IMR-90 (cell line): ENCODE measurements at regions not wholly inside any gene's neighbourhood (a gene's known extent, or its start where the extent isn't known, plus 50 kb on each side); places are given as distances from the start of the nearest gene placed in this dataset.

Experiments used
- CHD1 ChIP-seq: IDR thresholded peaks from 2 replicates; pipeline ENCODE4 v1.6.1; 2012; ENCODE audit warnings: low read depth, low read length, improper control_type of control experiment
- CTCF ChIP-seq: conservative IDR thresholded peaks from 2 replicates; pipeline ENCODE4 v1.5.1; 2012; ENCODE audit warnings: mild to moderate bottlenecking, low read depth, low read length, improper control_type of control experiment
- MAFK ChIP-seq: IDR thresholded peaks from 2 replicates; pipeline ENCODE4 v1.6.1; 2012; ENCODE audit warnings: low read depth, low read length, improper control_type of control experiment
- POLR2A ChIP-seq: IDR thresholded peaks from 2 replicates; pipeline ENCODE4 v1.6.1; 2012; ENCODE audit warnings: mild to moderate bottlenecking, low read depth, low read length

DNA sequence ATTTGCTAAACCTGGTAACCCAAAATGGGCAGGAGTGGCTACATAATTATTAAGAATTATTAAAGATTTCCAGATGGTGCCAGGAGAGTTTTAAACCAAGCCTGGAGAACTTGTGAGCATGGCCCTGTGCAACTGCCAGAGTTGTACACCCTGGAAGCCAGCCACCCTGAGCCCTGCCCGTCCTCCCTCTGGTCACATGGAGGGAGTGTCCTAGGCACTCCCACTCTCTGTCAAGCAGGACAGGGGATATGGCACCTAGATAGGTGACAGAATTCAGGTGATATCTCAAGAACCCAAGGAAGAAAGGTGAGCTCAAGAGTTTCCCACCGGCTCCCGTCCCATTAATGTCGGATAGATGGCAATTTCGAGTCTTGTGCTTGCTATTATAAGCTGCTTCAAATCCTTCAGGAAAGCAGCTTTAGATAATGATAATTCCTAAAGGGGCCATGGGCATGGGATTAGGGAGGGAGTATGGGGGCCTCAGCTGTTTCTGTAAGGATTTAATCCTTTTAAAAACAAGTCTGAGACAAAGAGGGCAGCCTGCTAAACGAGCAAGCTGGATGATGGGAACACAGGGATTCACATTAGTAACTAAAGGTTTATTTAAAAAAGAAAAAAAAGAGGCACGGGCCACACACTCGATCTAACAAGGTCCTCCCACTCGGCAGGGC is 169.1 kb downstream of the BMP7 start:
- TF ChIP-seq CHD1 = no peak
- no peak for TF ChIP-seq CTCF
- TF ChIP-seq MAFK = no peak
- TF ChIP-seq POLR2A = no peak
